PC-3 (cell line): ENCODE measurements at regions not wholly inside any gene's neighbourhood (a gene's known extent, or its start where the extent isn't known, plus 50 kb on each side); places are given as distances from the start of the nearest gene placed in this dataset.

ENCODE experiments used
- ATAC-seq: fragments of 200-7000 bp; cut with Tn5 transposase; 2 replicates; pipeline ENCODE4 v1.9.1; 2020; ENCODE audit warnings: mild to moderate bottlenecking, moderate library complexity
- BruUV-seq: library from RNA; stranded (reverse); fragments of 400-500 nt; replicated peaks from 2 replicates; lab custom pipeline; 2021; lab: Mats Ljungman, UMichigan
- CTCF ChIA-PET: fragments of 300-600 bp; sonication (Branson Sonifier 250); formaldehyde crosslinking; loops from one replicate; lab custom pipeline; 2022; ENCODE audit warnings: antibody characterized with exemption; lab: Charles Lee
- POLR2A ChIA-PET: fragments of 300-600 bp; sonication (Branson Sonifier 250); formaldehyde crosslinking; loops from one replicate; lab custom pipeline; 2022; ENCODE audit warnings: antibody characterized with exemption; ENCODE audit not compliant: unreplicated experiment; lab: Charles Lee
- DNase-seq: peaks from one replicate; pipeline ENCODE4 v3.0.0-alpha.2; 2015
- H2AFZ ChIP-seq: fragments of 300-600 bp; sonication (generic); 2 replicates; pipeline ENCODE4 v1.6.0; 2016; ENCODE audit warnings: antibody characterized with exemption, low read length
- H3F3A ChIP-seq: fragments of 300-600 bp; sonication (generic); one replicate; pipeline ENCODE4 v1.6.0; 2017; ENCODE audit warnings: antibody characterized with exemption, low read length, control low read depth, mild to moderate bottlenecking; ENCODE audit not compliant: unreplicated experiment
- H3K27ac ChIP-seq: fragments of 300-600 bp; sonication (generic); 2 replicates; pipeline ENCODE4 v1.5.1; 2016; ENCODE audit warnings: mild to moderate bottlenecking, low read length
- H3K27me3 ChIP-seq: fragments of 300-600 bp; sonication (generic); 2 replicates; pipeline ENCODE4 v1.6.1; 2016; ENCODE audit warnings: low read length, mixed read lengths
- H3K36me3 ChIP-seq: fragments of 300-600 bp; sonication (generic); 2 replicates; pipeline ENCODE4 v1.6.1; 2016; ENCODE audit warnings: low read depth, mixed run types, low read length, mixed read lengths
- H3K4me1 ChIP-seq: fragments of 300-600 bp; sonication (generic); 2 replicates; pipeline ENCODE4 v1.5.1; 2016; ENCODE audit warnings: low read length; ENCODE audit not compliant: insufficient read depth
- H3K4me2 ChIP-seq: fragments of 300-600 bp; sonication (generic); 2 replicates; pipeline ENCODE4 v1.6.0; 2016; ENCODE audit warnings: low read length
- H3K4me3 ChIP-seq: fragments of 300-600 bp; sonication (generic); 2 replicates; pipeline ENCODE4 v1.5.1; 2016; ENCODE audit warnings: mild to moderate bottlenecking, low read length, mixed read lengths
- H3K79me2 ChIP-seq: fragments of 300-600 bp; sonication (generic); 2 replicates; pipeline ENCODE4 v1.6.1; 2017; ENCODE audit warnings: low read length, mixed read lengths
- H3K9ac ChIP-seq: fragments of 300-600 bp; sonication (generic); 2 replicates; pipeline ENCODE4 v1.6.0; 2016; ENCODE audit warnings: mild to moderate bottlenecking, low read length
- H3K9me2 ChIP-seq: fragments of 300-600 bp; sonication (generic); replicated peaks from 2 replicates; pipeline ENCODE4 v1.6.1; 2016; ENCODE audit warnings: mixed run types, low read length, mixed read lengths
- H3K9me3 ChIP-seq: fragments of 300-600 bp; sonication (generic); 2 replicates; pipeline ENCODE4 v1.6.1; 2016; ENCODE audit warnings: low read length, mixed read lengths
- H4K20me1 ChIP-seq: fragments of 300-600 bp; sonication (generic); 2 replicates; pipeline ENCODE4 v1.6.1; 2016; ENCODE audit warnings: low read length, mixed read lengths
- CTCF ChIP-seq: fragments of 300-600 bp; sonication (generic); conservative IDR thresholded peaks from 2 replicates; pipeline ENCODE4 v1.5.1; 2017; ENCODE audit warnings: antibody characterized with exemption, low read depth, mild to moderate bottlenecking, low read length
- EZH2 ChIP-seq: fragments of 300-600 bp; sonication (generic); IDR thresholded peaks from one replicate; pipeline ENCODE4 v1.6.1; 2017; ENCODE audit warnings: antibody characterized with exemption, mild to moderate bottlenecking, low read length; ENCODE audit not compliant: unreplicated experiment
- EZH2phosphoT487 ChIP-seq: fragments of 300-600 bp; sonication (generic); IDR thresholded peaks from 2 replicates; pipeline ENCODE4 v1.6.1; 2018; ENCODE audit warnings: mild to moderate bottlenecking, antibody characterized with exemption, low read length, borderline replicate concordance
- intact Hi-C: fragments of 100-400 bp; cut with micrococcal nuclease; formaldehyde crosslinking; loops from 2 replicates; pipeline ENCODE4 v1.9.0; 2023

GRCh38 chr14:34063042-34063441 is 112.2 kb upstream of the EGLN3 start:
- Histone ChIP-seq H2AFZ (no peak overlapping the region), H3F3A (no peaks in the 10 kb centered on the region), H4K20me1 (no peaks in the 10 kb centered on the region), H3K36me3 (no peaks in the 10 kb centered on the region), H3K4me2 (no peak overlapping the region), H3K4me3 (no peak overlapping the region), H3K9me2 (no peaks in the 10 kb centered on the region), H3K27me3 (no peaks in the 10 kb centered on the region), H3K9ac (no peak overlapping the region), H3K27ac (no peak overlapping the region), H3K4me1 (peaks cover 17% of the 10 kb centered on the region), H3K79me2 (no peaks in the 10 kb centered on the region), H3K9me3 (no peaks in the 10 kb centered on the region)
- ATAC-seq: no peak
- CTCF ChIA-PET: interaction anchor here (0.7 kb wide), 1 partner anchor 12 kb away, joined by 3 read pairs; no protein-coding TSS in a partner anchor
- POLR2A ChIA-PET: no interaction called here
- no peak for DNase-seq
- intact Hi-C loops: no loop called here
- BruUV-seq: no TSS peak
- TF ChIP-seq CTCF: no peak
- TF ChIP-seq EZH2: no peak

- POLR2A ChIA-PET: no interaction called here
These were observed 111.6 kb upstream of the EGLN3 start for GRCh38 chr14:34062353-34062973.

More at GRCh38 chr14:34062353-34062973, 111.6 kb upstream of the EGLN3 start:
- DNase-seq (no peak), ATAC-seq (no peak)
- H4K20me1 ChIP-seq: no peaks in the 10 kb centered on the region
- TF ChIP-seq EZH2 (no peak), EZH2phosphoT487 (no peak), CTCF (no peak)
- H3K36me3 ChIP-seq: no peaks in the 10 kb centered on the region
- peaks cover 17% of the 10 kb centered on the region for H3K4me1 ChIP-seq
- no peak overlapping the region for H3K27ac ChIP-seq
- H3K4me3 ChIP-seq: no peak overlapping the region
- no peaks in the 10 kb centered on the region for H3K9me2 ChIP-seq
- H3K4me2 ChIP-seq: no peak overlapping the region
- no peak overlapping the region for H3K9ac ChIP-seq
- no peaks in the 10 kb centered on the region for H3K79me2 ChIP-seq
- intact Hi-C loops: no loop called here
- H3F3A ChIP-seq: no peaks in the 10 kb centered on the region
- no peaks in the 10 kb centered on the region for H3K9me3 ChIP-seq
- no peaks in the 10 kb centered on the region for H3K27me3 ChIP-seq
- no peak overlapping the region for H2AFZ ChIP-seq
- CTCF ChIA-PET: interaction anchor here (0.7 kb wide), 1 partner anchor 13 kb away, joined by 3 read pairs; no protein-coding TSS in a partner anchor
- BruUV-seq: no TSS peak
